HEK293 (cell line): ENCODE measurements at regions not wholly inside any gene's neighbourhood (a gene's known extent, or its start where the extent isn't known, plus 50 kb on each side); places are given as distances from the start of the nearest gene placed in this dataset.
A peak's percentile ranks its signal among the peaks of the same experiment; 100 is the strongest.

Source experiments
- CTCF ChIA-PET: fragments of 350-600 bp; formaldehyde crosslinking; extraction: SDS; loops from one replicate; lab custom pipeline; 2021; ENCODE audit warnings: antibody characterized with exemption; lab: Yijun Ruan, JAX
- POLR2A ChIA-PET: fragments of 300-600 bp; formaldehyde crosslinking; extraction: SDS; loops from one replicate; lab custom pipeline; 2020; ENCODE audit warnings: antibody characterized with exemption, inconsistent platforms; lab: Yijun Ruan, JAX
- H3K27ac ChIP-seq: fragments of 200-500 bp; sonication (Bioruptor generic); 2 replicates; pipeline ENCODE4 v1.5.1; 2014; ENCODE audit warnings: low read depth, low read length, control low read depth, inconsistent platforms; ENCODE audit errors: extremely low read depth
- H3K36me3 ChIP-seq, 2 experiments: fragments of 200-500 bp in 1 of 2; sonication (Bioruptor generic) in 1 of 2; 1 replicate in 1 of 2; 2 replicates in 1 of 2; pipeline ENCODE4 v1.5.1; 2014 to 2017; ENCODE audit warnings: inconsistent platforms in 2 of 2, low read length in 2 of 2; ENCODE audit not compliant: control insufficient read depth in 2 of 2, insufficient read depth in 1 of 2
- H3K4me1 ChIP-seq: fragments of 200-500 bp; sonication (Bioruptor generic); 2 replicates; pipeline ENCODE4 v1.5.1; 2014; ENCODE audit warnings: mild to moderate bottlenecking, low read length, inconsistent platforms; ENCODE audit not compliant: control insufficient read depth, insufficient read depth
- H3K4me3 ChIP-seq: 2 replicates; pipeline ENCODE4 v1.5.1; 2011; ENCODE audit warnings: low read depth, mild to moderate bottlenecking, control low read depth, low read length, moderate library complexity
- H3K9me3 ChIP-seq: fragments of 200-500 bp; sonication (Bioruptor generic); 2 replicates; pipeline ENCODE4 v1.5.1; 2014; ENCODE audit warnings: low read depth, low read length, inconsistent platforms; ENCODE audit not compliant: control insufficient read depth, insufficient read depth
- HOXC10 ChIP-seq: sonication (generic); formaldehyde crosslinking; IDR thresholded peaks from 2 replicates; pipeline ENCODE4 v1.8.1; 2023; ENCODE audit warnings: mild to moderate bottlenecking, missing genetic modification reagents
- IKZF3 ChIP-seq: fragments of 450-650 bp; IDR thresholded peaks from 2 replicates; pipeline ENCODE4 v1.5.0; 2018; ENCODE audit warnings: missing biosample characterization, mild to moderate bottlenecking, missing genetic modification characterization, moderate library complexity
- OVOL3 ChIP-seq: fragments of 450-650 bp; formaldehyde crosslinking; IDR thresholded peaks from 2 replicates; pipeline ENCODE4 v1.5.1; 2016; ENCODE audit warnings: missing biosample characterization, missing genetic modification characterization
- PATZ1 ChIP-seq: fragments of 450-650 bp; formaldehyde crosslinking; IDR thresholded peaks from 2 replicates; pipeline ENCODE4 v1.5.1; 2016; ENCODE audit warnings: missing biosample characterization, missing genetic modification characterization
- PRDM2 ChIP-seq: fragments of 450-650 bp; formaldehyde crosslinking; IDR thresholded peaks from 2 replicates; pipeline ENCODE4 v1.5.1; 2016; ENCODE audit warnings: missing biosample characterization, missing genetic modification characterization, borderline replicate concordance
- ZBTB26 ChIP-seq: fragments of 450-650 bp; formaldehyde crosslinking; optimal IDR thresholded peaks from 2 replicates; pipeline ENCODE3; 2016; ENCODE audit warnings: missing biosample characterization, mild to moderate bottlenecking, missing genetic modification characterization
- ZEB2 ChIP-seq: fragments of 450-650 bp; formaldehyde crosslinking; IDR thresholded peaks from 2 replicates; pipeline ENCODE4 v1.5.1; 2016; ENCODE audit warnings: missing biosample characterization, missing genetic modification characterization
- ZNF157 ChIP-seq: fragments of 450-650 bp; formaldehyde crosslinking; IDR thresholded peaks from 2 replicates; pipeline ENCODE4 v1.5.1; 2016; ENCODE audit warnings: missing biosample characterization, missing genetic modification characterization
- ZNF394 ChIP-seq: fragments of 450-650 bp; formaldehyde crosslinking; IDR thresholded peaks from 2 replicates; pipeline ENCODE4 v1.5.1; 2016; ENCODE audit warnings: missing biosample characterization, missing genetic modification characterization, mild to moderate bottlenecking, moderate library complexity, borderline replicate concordance
- ZNF488 ChIP-seq: fragments of 450-650 bp; formaldehyde crosslinking; IDR thresholded peaks from 2 replicates; pipeline ENCODE4 v1.5.1; 2016; ENCODE audit warnings: missing biosample characterization, missing genetic modification characterization
- ZNF501 ChIP-seq: fragments of 450-650 bp; formaldehyde crosslinking; IDR thresholded peaks from 2 replicates; pipeline ENCODE4 v1.5.1; 2016; ENCODE audit warnings: missing biosample characterization, missing genetic modification characterization
- ZNF558 ChIP-seq: fragments of 450-650 bp; formaldehyde crosslinking; IDR thresholded peaks from 2 replicates; pipeline ENCODE4 v1.5.1; 2016; ENCODE audit warnings: missing biosample characterization, missing genetic modification characterization
- ZNF626 ChIP-seq: fragments of 450-650 bp; sonication (Bioruptor Pico); formaldehyde crosslinking; IDR thresholded peaks from 2 replicates; pipeline ENCODE4 v1.5.1; 2018; ENCODE audit warnings: missing biosample characterization, missing genetic modification characterization, inconsistent platforms
- ZSCAN30 ChIP-seq: fragments of 450-650 bp; IDR thresholded peaks from 2 replicates; pipeline ENCODE4 v1.5.1; 2018; ENCODE audit warnings: missing biosample characterization, mild to moderate bottlenecking, missing genetic modification characterization, moderate library complexity
- ZSCAN4 ChIP-seq: fragments of 450-650 bp; formaldehyde crosslinking; IDR thresholded peaks from 2 replicates; pipeline ENCODE4 v1.5.1; 2017; ENCODE audit warnings: missing biosample characterization, missing genetic modification characterization
- ZSCAN5A ChIP-seq: fragments of 450-650 bp; formaldehyde crosslinking; IDR thresholded peaks from 2 replicates; pipeline ENCODE4 v1.5.1; 2016; ENCODE audit warnings: missing biosample characterization, missing genetic modification characterization

GRCh38 chr12:38025916-38026315 lies 290.7 kb upstream of the ALG10B start (continued):
- TF ChIP-seq ZNF488 (no peak), ZNF157 (tag by site-specific recombination) (no peak), PATZ1 (no peak), OVOL3 (tag by site-specific recombination) (no peak), ZNF626 (tag by site-specific recombination) (no peak), ZBTB26 (tag by site-specific recombination) (no peak), HOXC10 (CRISPR knock-in tag) (no peak), ZSCAN5A (tag by site-specific recombination) (no peak), ZNF501 (no peak)

GRCh38 chr12:38053113-38053512 lies 263.5 kb upstream of the ALG10B start:
- Histone ChIP-seq H3K9me3 (no peaks in the 10 kb centered on the region), H3K27ac (no peak overlapping the region), H3K36me3 (no peaks in the 10 kb centered on the region), H3K4me3 (no peak overlapping the region), H3K4me1 (no peaks in the 10 kb centered on the region)
- ChIA-PET POLR2A (no interaction called here), CTCF (interaction anchor here (0.6 kb wide), 2 partner anchors 92 to 853 kb away, joined by 3 to 4 read pairs; no protein-coding TSS in a partner anchor)
- TF ChIP-seq IKZF3 (tag by site-specific recombination) = no peak

- H3K27ac ChIP-seq = no peak overlapping the region
- H3K4me1 ChIP-seq = no peaks in the 10 kb centered on the region
- CTCF ChIA-PET = no interaction called here
- H3K9me3 ChIP-seq = no peaks in the 10 kb centered on the region
- POLR2A ChIA-PET = no interaction called here
- no peaks in the 10 kb centered on the region for H3K36me3 ChIP-seq
- no peak overlapping the region for H3K4me3 ChIP-seq
- TF ChIP-seq ZSCAN4 (peak; percentile 74), PRDM2 (no peak), ZNF558 (no peak), ZSCAN30 (peak; percentile 64), PATZ1 (0 out of 2 replicates have a peak, but pooled peaks have one; percentile 15), ZEB2 (tag by site-specific recombination) (0 out of 2 replicates have a peak, but pooled peaks have one; percentile 30), ZNF394 (tag by site-specific recombination) (0 out of 2 replicates have a peak, but pooled peaks have one; percentile 12)
Measured at GRCh38 chr12:38053655-38054464, 262.7 kb upstream of the ALG10B start.
